Upper lobe of left lung (tissue), 4 donors: ENCODE measurements at regions not wholly inside any gene's neighbourhood (a gene's known extent, or its start where the extent isn't known, plus 50 kb on each side); places are given as distances from the start of the nearest gene placed in this dataset.

Source experiments
- CTCF ChIP-seq, 6 experiments: fragments of 450-650 bp in 4 of 6; fragments of 200-600 bp in 2 of 6; sonication (generic) in 2 of 6; IDR thresholded peaks; one replicate each; pipeline ENCODE4 v1.5.1; 2016 to 2019; ENCODE audit warnings: antibody characterized with exemption in 6 of 6
- POLR2A ChIP-seq, 4 donors: fragments of 450-650 bp; IDR thresholded peaks; one replicate each; pipeline ENCODE4 v1.5.1; 2016 to 2017; ENCODE audit warnings: antibody characterized with exemption in 4 of 4, mild to moderate bottlenecking in 2 of 4

- no peak for TF ChIP-seq CTCF (IDR thresholded peaks at IDR 0.05)
- no peak for TF ChIP-seq POLR2A (IDR thresholded peaks at IDR 0.05)
Observed at GRCh38 chrX:124829930-124830329, 483.6 kb downstream of the SH2D1A start.
